HEK293 (cell line): ENCODE measurements at regions not wholly inside any gene's neighbourhood (a gene's known extent, or its start where the extent isn't known, plus 50 kb on each side); places are given as distances from the start of the nearest gene placed in this dataset.
A peak's percentile ranks its signal among the peaks of the same experiment; 100 is the strongest.

Source experiments
- CTCF ChIA-PET: fragments of 350-600 bp; formaldehyde crosslinking; extraction: SDS; loops from one replicate; lab custom pipeline; 2021; ENCODE audit warnings: antibody characterized with exemption; lab: Yijun Ruan, JAX
- POLR2A ChIA-PET: fragments of 300-600 bp; formaldehyde crosslinking; extraction: SDS; loops from one replicate; lab custom pipeline; 2020; ENCODE audit warnings: antibody characterized with exemption, inconsistent platforms; lab: Yijun Ruan, JAX
- H3K27ac ChIP-seq: fragments of 200-500 bp; sonication (Bioruptor generic); 2 replicates; pipeline ENCODE4 v1.5.1; 2014; ENCODE audit warnings: low read depth, low read length, control low read depth, inconsistent platforms; ENCODE audit errors: extremely low read depth
- H3K36me3 ChIP-seq, 2 experiments: fragments of 200-500 bp in 1 of 2; sonication (Bioruptor generic) in 1 of 2; 1 replicate in 1 of 2; 2 replicates in 1 of 2; pipeline ENCODE4 v1.5.1; 2014 to 2017; ENCODE audit warnings: inconsistent platforms in 2 of 2, low read length in 2 of 2; ENCODE audit not compliant: control insufficient read depth in 2 of 2, insufficient read depth in 1 of 2
- H3K4me1 ChIP-seq: fragments of 200-500 bp; sonication (Bioruptor generic); 2 replicates; pipeline ENCODE4 v1.5.1; 2014; ENCODE audit warnings: mild to moderate bottlenecking, low read length, inconsistent platforms; ENCODE audit not compliant: control insufficient read depth, insufficient read depth
- H3K4me3 ChIP-seq: 2 replicates; pipeline ENCODE4 v1.5.1; 2011; ENCODE audit warnings: low read depth, mild to moderate bottlenecking, control low read depth, low read length, moderate library complexity
- H3K9me3 ChIP-seq: fragments of 200-500 bp; sonication (Bioruptor generic); 2 replicates; pipeline ENCODE4 v1.5.1; 2014; ENCODE audit warnings: low read depth, low read length, inconsistent platforms; ENCODE audit not compliant: control insufficient read depth, insufficient read depth
- BCL11A ChIP-seq: fragments of 450-650 bp; formaldehyde crosslinking; IDR thresholded peaks from 2 replicates; pipeline ENCODE4 v1.5.1; 2016; ENCODE audit warnings: low read depth, missing biosample characterization, missing genetic modification characterization
- HOXD13 ChIP-seq: sonication (generic); formaldehyde crosslinking; IDR thresholded peaks from 2 replicates; pipeline ENCODE4 v1.8.0; 2022; ENCODE audit warnings: missing genetic modification reagents, borderline replicate concordance
- KLF10 ChIP-seq: fragments of 450-650 bp; IDR thresholded peaks from 2 replicates; pipeline ENCODE4 v1.5.1; 2018; ENCODE audit warnings: missing biosample characterization, mild to moderate bottlenecking, missing genetic modification characterization
- KLF7 ChIP-seq: fragments of 450-650 bp; formaldehyde crosslinking; IDR thresholded peaks from 2 replicates; pipeline ENCODE4 v1.5.1; 2016; ENCODE audit warnings: missing biosample characterization, missing genetic modification characterization, borderline replicate concordance
- OVOL3 ChIP-seq: fragments of 450-650 bp; formaldehyde crosslinking; IDR thresholded peaks from 2 replicates; pipeline ENCODE4 v1.5.1; 2016; ENCODE audit warnings: missing biosample characterization, missing genetic modification characterization
- PRDM1 ChIP-seq: fragments of 450-650 bp; formaldehyde crosslinking; IDR thresholded peaks from 2 replicates; pipeline ENCODE4; 2016; ENCODE audit warnings: missing biosample characterization, missing genetic modification characterization
- SETDB1 ChIP-seq: IDR thresholded peaks from one replicate; pipeline ENCODE4 v1.6.1; 2017; ENCODE audit warnings: mild to moderate bottlenecking, low read length, moderate library complexity, mixed read lengths; ENCODE audit not compliant: insufficient read length
- TRIM28 ChIP-seq: IDR thresholded peaks from 2 replicates; pipeline ENCODE4 v1.6.1; 2011; ENCODE audit warnings: low read length, control low read depth, borderline replicate concordance
- ZBTB11 ChIP-seq: fragments of 450-650 bp; formaldehyde crosslinking; conservative IDR thresholded peaks from 2 replicates; pipeline ENCODE4 v1.5.1; 2016; ENCODE audit warnings: low read depth, missing biosample characterization, missing genetic modification characterization
- ZBTB21 ChIP-seq: fragments of 450-650 bp; formaldehyde crosslinking; IDR thresholded peaks from 2 replicates; pipeline ENCODE4 v1.5.1; 2017; ENCODE audit warnings: missing biosample characterization, missing genetic modification characterization
- ZBTB48 ChIP-seq: fragments of 450-650 bp; formaldehyde crosslinking; IDR thresholded peaks from 2 replicates; pipeline ENCODE4 v1.5.1; 2016; ENCODE audit warnings: missing biosample characterization, missing genetic modification characterization
- ZNF10 ChIP-seq: fragments of 450-650 bp; formaldehyde crosslinking; IDR thresholded peaks from 2 replicates; pipeline ENCODE4 v1.5.1; 2017; ENCODE audit warnings: missing biosample characterization, missing genetic modification characterization
- ZNF174 ChIP-seq: fragments of 450-650 bp; formaldehyde crosslinking; IDR thresholded peaks from 2 replicates; pipeline ENCODE4 v1.5.0; 2017; ENCODE audit warnings: missing biosample characterization, mild to moderate bottlenecking, missing genetic modification characterization
- ZNF211 ChIP-seq: fragments of 450-650 bp; formaldehyde crosslinking; IDR thresholded peaks from 2 replicates; pipeline ENCODE4 v1.5.1; 2016; ENCODE audit warnings: low read depth, missing biosample characterization, missing genetic modification characterization
- ZNF324 ChIP-seq: fragments of 450-650 bp; formaldehyde crosslinking; IDR thresholded peaks from 2 replicates; pipeline ENCODE4 v1.5.1; 2016; ENCODE audit warnings: missing biosample characterization, missing genetic modification characterization
- ZNF335 ChIP-seq: fragments of 450-650 bp; formaldehyde crosslinking; conservative IDR thresholded peaks from 2 replicates; pipeline ENCODE4 v1.5.1; 2016; ENCODE audit warnings: missing biosample characterization, missing genetic modification characterization
- ZNF404 ChIP-seq: fragments of 450-650 bp; formaldehyde crosslinking; IDR thresholded peaks from 2 replicates; pipeline ENCODE4 v1.5.1; 2017; ENCODE audit warnings: missing biosample characterization, missing genetic modification characterization
- ZNF530 ChIP-seq: fragments of 450-650 bp; formaldehyde crosslinking; IDR thresholded peaks from 2 replicates; pipeline ENCODE4 v1.5.1; 2016; ENCODE audit warnings: low read depth, missing biosample characterization, missing genetic modification characterization
- ZNF558 ChIP-seq: fragments of 450-650 bp; formaldehyde crosslinking; IDR thresholded peaks from 2 replicates; pipeline ENCODE4 v1.5.1; 2016; ENCODE audit warnings: missing biosample characterization, missing genetic modification characterization
- ZNF596 ChIP-seq: fragments of 450-650 bp; IDR thresholded peaks from 2 replicates; pipeline ENCODE4 v1.5.0; 2018; ENCODE audit warnings: missing biosample characterization, mild to moderate bottlenecking, missing genetic modification characterization, moderate library complexity
- ZNF610 ChIP-seq: fragments of 450-650 bp; formaldehyde crosslinking; IDR thresholded peaks from 2 replicates; pipeline ENCODE4 v1.5.1; 2016; ENCODE audit warnings: missing biosample characterization, missing genetic modification characterization, borderline replicate concordance
- ZNF629 ChIP-seq: fragments of 450-650 bp; formaldehyde crosslinking; IDR thresholded peaks from 2 replicates; pipeline ENCODE4 v1.5.1; 2017; ENCODE audit warnings: missing biosample characterization, missing genetic modification characterization
- ZNF645 ChIP-seq: fragments of 450-650 bp; formaldehyde crosslinking; IDR thresholded peaks from 2 replicates; pipeline ENCODE4; 2016; ENCODE audit warnings: missing biosample characterization, missing genetic modification characterization
- ZNF660 ChIP-seq: fragments of 450-650 bp; IDR thresholded peaks from 2 replicates; pipeline ENCODE4 v1.5.1; 2018; ENCODE audit warnings: missing biosample characterization, mild to moderate bottlenecking, missing genetic modification characterization
- ZNF664 ChIP-seq: fragments of 450-650 bp; formaldehyde crosslinking; IDR thresholded peaks from 2 replicates; pipeline ENCODE4 v1.5.1; 2016; ENCODE audit warnings: missing biosample characterization, missing genetic modification characterization
- ZNF677 ChIP-seq: fragments of 450-650 bp; IDR thresholded peaks from 2 replicates; pipeline ENCODE4 v1.5.0; 2018; ENCODE audit warnings: missing biosample characterization, mild to moderate bottlenecking, missing genetic modification characterization, moderate library complexity
- ZNF843 ChIP-seq: fragments of 450-650 bp; formaldehyde crosslinking; IDR thresholded peaks from 2 replicates; pipeline ENCODE4 v1.5.1; 2016; ENCODE audit warnings: missing biosample characterization, missing genetic modification characterization
- ZSCAN16 ChIP-seq: fragments of 450-650 bp; formaldehyde crosslinking; IDR thresholded peaks from 2 replicates; pipeline ENCODE4 v1.5.1; 2016; ENCODE audit warnings: missing biosample characterization, missing genetic modification characterization

GRCh38 chr3:30081904-30082303, 524.5 kb upstream of the TGFBR2 start:
- TF ChIP-seq ZBTB11 (tag by site-specific recombination) (no peak), TRIM28 (peak; percentile 46; the same call in 1 of the 2 replicates), SETDB1 (peak; percentile 30), OVOL3 (no peak), ZNF530 (no peak)
- TF ChIP-seq, all 188 proteins: peak for 2
- POLR2A ChIA-PET: interaction anchor here (1.6 kb wide), 1 partner anchor 8 kb away, joined by 3 read pairs; no protein-coding TSS in a partner anchor
- H3K36me3 ChIP-seq: no peaks in the 10 kb centered on the region
- H3K4me3 ChIP-seq: no peak overlapping the region
- H3K4me1 ChIP-seq: no peaks in the 10 kb centered on the region
- CTCF ChIA-PET: interaction anchor here (1.2 kb wide), 1 partner anchor 611 kb away, joined by 5 read pairs; no protein-coding TSS in a partner anchor
- H3K27ac ChIP-seq: no peak overlapping the region
- H3K9me3 ChIP-seq: no peaks in the 10 kb centered on the region

- Histone ChIP-seq H3K4me3 (no peak overlapping the region), H3K36me3 (no peaks in the 10 kb centered on the region), H3K9me3 (no peaks in the 10 kb centered on the region), H3K4me1 (no peaks in the 10 kb centered on the region), H3K27ac (no peak overlapping the region)
- CTCF ChIA-PET: no interaction called here
- TF ChIP-seq ZNF335: no peak
- POLR2A ChIA-PET: no interaction called here
Measured at GRCh38 chr3:30082652-30083051, 523.7 kb upstream of the TGFBR2 start.

GRCh38 chr3:30083315-30083714, 523.1 kb upstream of the TGFBR2 start:
- H3K4me1 ChIP-seq: no peaks in the 10 kb centered on the region
- H3K27ac ChIP-seq: no peak overlapping the region
- TF ChIP-seq ZNF404 (no peak), PRDM1 (tag by site-specific recombination) (no peak), ZNF596 (tag by site-specific recombination) (no peak), ZNF664 (tag by site-specific recombination) (no peak), ZSCAN16 (no peak), HOXD13 (CRISPR knock-in tag) (no peak), ZNF174 (tag by site-specific recombination) (no peak), ZNF558 (tag by site-specific recombination) (no peak), BCL11A (no peak), ZBTB48 (tag by site-specific recombination) (no peak), ZBTB21 (tag by site-specific recombination) (no peak), KLF7 (no peak)
- H3K9me3 ChIP-seq: no peaks in the 10 kb centered on the region
- ChIA-PET POLR2A (no interaction called here), CTCF (interaction anchor here (0.6 kb wide), 1 partner anchor 1116 kb away, joined by 4 read pairs; no protein-coding TSS in a partner anchor)
- no peak overlapping the region for H3K4me3 ChIP-seq
- H3K36me3 ChIP-seq: no peaks in the 10 kb centered on the region

- Histone ChIP-seq H3K36me3 (no peaks in the 10 kb centered on the region), H3K27ac (no peak overlapping the region), H3K4me1 (no peaks in the 10 kb centered on the region), H3K9me3 (no peaks in the 10 kb centered on the region), H3K4me3 (no peak overlapping the region)
- ChIA-PET CTCF (interaction anchor here (0.6 kb wide), 1 partner anchor 29 kb away, joined by 3 read pairs; no protein-coding TSS in a partner anchor), POLR2A (no interaction called here)
- TF ChIP-seq ZNF610 (no peak), ZNF645 (no peak), ZNF211 (tag by site-specific recombination) (no peak), ZNF660 (tag by site-specific recombination) (no peak), ZNF677 (tag by site-specific recombination) (no peak), ZNF843 (no peak), ZNF629 (no peak), KLF10 (no peak), PRDM1 (tag by site-specific recombination) (no peak), ZNF10 (tag by site-specific recombination) (no peak), ZNF324 (tag by site-specific recombination) (no peak)
Measured at GRCh38 chr3:30084316-30084715, 522.1 kb upstream of the TGFBR2 start.
